ENCODE measurements at regions not wholly inside any gene's neighbourhood (a gene's known extent, or its start where the extent isn't known, plus 50 kb on each side); places are given as distances from the start of the nearest gene placed in this dataset.

- no peak for DNase-seq
These were observed 360.9 kb upstream of the HSFY2 start for GRCh38 chrY:19134426-19134825.

GRCh38 chrY:19130569-19131358 is 357.2 kb upstream of the HSFY2 start:
- DNase-seq = no peak

GRCh38 chrY:19126889-19127288 is 353.4 kb upstream of the HSFY2 start:
- no peak for DNase-seq

- no peak for DNase-seq
These were observed 351.1 kb upstream of the HSFY2 start for GRCh38 chrY:19124609-19125008.

GRCh38 chrY:19122450-19122849 is 348.9 kb upstream of the HSFY2 start:
- DNase-seq = no peak

- no peak for DNase-seq
These were observed 324.8 kb upstream of the HSFY2 start for GRCh38 chrY:19098349-19098748.

GRCh38 chrY:19095460-19095859 is 321.9 kb upstream of the HSFY2 start:
- no peak for DNase-seq

- no peak for DNase-seq
These were observed 309.5 kb upstream of the HSFY2 start for GRCh38 chrY:19083006-19083405.

- no peak for DNase-seq
These were observed 304.2 kb upstream of the HSFY2 start for GRCh38 chrY:19077698-19078113.

- DNase-seq = peak; percentile 28
These were observed 303.5 kb upstream of the HSFY2 start for GRCh38 chrY:19076846-19077697.

- DNase-seq = peak; percentile 1
These were observed 302.1 kb upstream of the HSFY2 start for GRCh38 chrY:19075471-19076253.

GRCh38 chrY:19067435-19067834 is 293.9 kb upstream of the HSFY2 start:
- no peak for DNase-seq

- DNase-seq = no peak
These were observed 293.1 kb upstream of the HSFY2 start for GRCh38 chrY:19066447-19067190.

- no peak for DNase-seq
These were observed 291.6 kb upstream of the HSFY2 start for GRCh38 chrY:19065119-19065518.

- no peak for DNase-seq
These were observed 286.2 kb upstream of the HSFY2 start for GRCh38 chrY:19059733-19060132.

- DNase-seq = no peak
These were observed 285.4 kb upstream of the HSFY2 start for GRCh38 chrY:19058831-19059370.

- no peak for DNase-seq
These were observed 282.6 kb upstream of the HSFY2 start for GRCh38 chrY:19056138-19056469.

GRCh38 chrY:19055232-19056137 is 281.9 kb upstream of the HSFY2 start:
- DNase-seq = no peak

- no peak for DNase-seq
These were observed 280.3 kb upstream of the HSFY2 start for GRCh38 chrY:19053806-19054205.

GRCh38 chrY:19051021-19051420 is 277.5 kb upstream of the HSFY2 start:
- no peak for DNase-seq

GRCh38 chrY:19042984-19043442 is 269.5 kb upstream of the HSFY2 start:
- no peak for DNase-seq

All from CD4-positive, alpha-beta T cell treated with Interleukin-17A for 1 hour (primary cell).